HG03064 (cell line): ENCODE measurements at regions not wholly inside any gene's neighbourhood (a gene's known extent, or its start where the extent isn't known, plus 50 kb on each side); places are given as distances from the start of the nearest gene placed in this dataset.

Experiments used
- ATAC-seq: cut with Tn5 transposase; IDR thresholded peaks from one replicate; pipeline ENCODE4 v1.9.1; 2021; ENCODE audit warnings: low read depth; ENCODE audit not compliant: unreplicated experiment

DNA sequence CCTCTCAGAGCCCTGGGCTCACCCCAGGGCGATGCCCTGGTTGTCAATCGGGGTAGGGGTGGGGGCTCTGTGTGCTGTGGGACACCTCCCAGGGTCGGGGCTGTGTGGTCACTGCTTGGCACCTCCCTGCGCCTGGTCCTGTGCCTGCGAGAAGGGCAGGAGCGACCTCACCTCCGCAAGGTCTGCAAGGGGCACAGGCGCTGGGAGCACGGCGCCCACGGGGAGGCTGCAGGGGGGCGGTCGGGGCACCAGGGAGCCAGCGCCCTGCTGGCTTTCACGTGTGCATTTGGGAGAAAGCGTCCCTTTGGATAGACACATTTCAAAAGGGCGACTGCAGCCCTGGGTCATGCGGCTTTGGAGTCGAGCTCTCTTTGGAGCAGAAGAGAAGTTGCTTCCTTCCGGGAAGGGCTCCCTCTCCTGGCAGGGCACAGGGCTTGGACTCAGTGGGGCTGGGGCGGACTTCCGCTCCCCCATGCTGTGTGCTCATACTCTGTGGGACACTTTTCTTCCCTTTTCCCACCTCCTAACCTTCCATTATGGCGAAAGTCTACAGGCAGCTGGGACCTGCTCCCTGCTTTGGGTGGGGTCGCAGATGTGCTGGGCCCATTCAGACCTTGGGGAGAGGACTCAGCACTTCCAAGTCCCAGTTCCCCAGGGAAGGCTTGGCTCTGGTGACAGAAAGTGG is 52.9 kb upstream of the SLC28A3 start:
- ATAC-seq, result no peak

DNA sequence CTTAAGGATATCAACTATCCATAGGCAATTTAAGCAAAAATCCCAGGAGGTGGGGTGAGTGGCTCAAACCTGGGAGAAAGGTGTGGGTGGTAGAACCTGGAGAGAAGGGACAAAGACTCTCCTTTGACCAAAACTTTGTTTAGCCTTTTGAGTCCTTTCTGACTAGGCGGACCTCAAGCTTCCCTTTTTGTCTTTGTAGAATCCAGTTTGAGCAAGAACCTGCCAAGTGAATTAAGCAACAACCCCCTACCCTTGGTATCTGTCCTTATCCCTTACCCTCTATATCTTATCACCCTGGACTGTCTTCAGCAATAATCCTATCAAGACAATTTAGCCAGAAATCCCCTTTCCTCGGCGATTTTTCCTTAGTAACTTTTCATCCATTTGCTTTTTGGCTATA is 53.5 kb upstream of the SLC28A3 start:
- ATAC-seq, result no peak

DNA sequence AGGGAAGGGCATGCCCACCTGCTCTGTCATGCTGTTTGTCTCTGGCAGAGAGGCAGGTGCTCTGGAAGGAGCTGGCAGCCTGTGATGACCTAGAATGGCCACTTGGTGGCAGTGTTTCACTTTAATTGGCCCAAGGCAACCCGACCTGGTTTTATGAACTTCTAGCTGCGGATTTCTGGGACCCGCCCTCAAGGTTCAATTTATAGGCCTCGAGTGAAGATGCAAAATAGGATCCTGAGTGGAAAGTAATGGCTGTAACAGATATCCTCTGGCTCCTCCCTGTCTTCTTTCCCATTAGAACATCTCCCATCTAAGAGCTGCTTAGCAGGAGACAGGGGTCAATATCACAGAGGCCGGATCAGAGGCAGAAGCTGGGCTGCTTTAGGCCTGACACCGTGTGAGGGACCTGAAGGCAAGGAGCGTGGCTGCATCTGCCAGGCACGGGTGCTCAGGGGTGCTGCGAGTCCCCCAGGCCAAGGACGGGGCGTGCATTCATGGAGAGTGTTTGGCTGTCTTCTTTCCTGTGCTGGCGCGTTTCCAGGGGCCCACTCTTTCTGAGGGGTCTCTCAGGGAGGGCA is 56.7 kb upstream of the SLC28A3 start:
- ATAC-seq, result no peak

DNA sequence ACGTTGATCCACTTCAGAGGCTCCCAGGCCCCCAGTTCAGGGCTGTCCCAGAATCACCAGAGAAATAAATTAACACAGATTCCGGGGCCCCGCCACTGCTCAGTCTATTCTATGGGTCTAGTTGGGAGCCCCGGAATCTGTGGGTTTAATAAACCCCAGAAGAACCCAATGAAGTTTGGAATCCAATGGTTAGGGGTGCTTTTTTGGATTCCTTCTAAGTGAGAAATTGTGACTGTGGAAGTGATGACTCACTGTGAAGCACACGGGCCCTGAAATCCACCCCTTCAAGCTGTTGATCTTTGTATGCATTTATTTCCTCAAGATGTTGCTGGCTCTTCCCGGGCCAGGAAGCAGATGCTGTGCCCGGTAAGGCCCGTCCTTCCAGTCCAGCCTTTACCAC is 57.3 kb upstream of the SLC28A3 start:
- no peak for ATAC-seq

DNA sequence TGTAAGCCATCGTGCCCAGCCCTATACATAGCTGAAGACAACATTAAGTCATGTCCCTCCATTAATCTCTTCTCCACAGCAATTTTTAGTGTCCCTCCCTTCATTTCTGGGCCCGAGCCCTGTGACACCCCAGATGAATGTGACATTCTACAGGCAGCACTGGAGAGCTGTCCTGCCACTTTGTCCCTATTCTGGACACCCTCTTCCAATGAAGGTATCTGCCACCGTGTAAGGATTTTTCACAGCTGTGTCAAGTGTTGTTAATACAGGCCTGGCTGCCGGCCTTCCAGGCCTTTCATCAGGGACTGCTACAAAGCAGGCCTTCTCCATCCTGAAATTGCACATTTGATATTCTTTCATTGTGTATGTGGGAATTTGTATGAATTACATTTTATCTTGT is 62.0 kb upstream of the SLC28A3 start:
- no peak for ATAC-seq

DNA sequence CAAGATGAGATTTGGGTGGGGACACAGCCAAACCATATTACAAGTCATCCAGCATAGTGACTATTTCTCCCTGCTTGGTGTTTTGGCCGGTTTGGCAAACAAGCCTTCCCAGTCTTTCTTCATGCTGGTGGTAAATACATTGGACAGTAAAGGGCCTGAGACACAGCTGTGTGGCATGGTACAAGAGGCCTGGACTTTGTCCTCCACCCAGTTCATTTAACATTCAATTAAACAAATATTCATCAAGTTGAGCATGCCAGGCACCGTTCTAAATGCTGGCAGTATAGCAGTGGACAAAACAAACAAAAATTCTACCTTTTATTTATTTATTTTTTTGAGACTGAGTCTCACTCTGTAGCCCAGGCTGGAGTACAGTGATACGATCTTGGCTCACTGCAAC is 62.7 kb upstream of the SLC28A3 start:
- ATAC-seq, result no peak

DNA sequence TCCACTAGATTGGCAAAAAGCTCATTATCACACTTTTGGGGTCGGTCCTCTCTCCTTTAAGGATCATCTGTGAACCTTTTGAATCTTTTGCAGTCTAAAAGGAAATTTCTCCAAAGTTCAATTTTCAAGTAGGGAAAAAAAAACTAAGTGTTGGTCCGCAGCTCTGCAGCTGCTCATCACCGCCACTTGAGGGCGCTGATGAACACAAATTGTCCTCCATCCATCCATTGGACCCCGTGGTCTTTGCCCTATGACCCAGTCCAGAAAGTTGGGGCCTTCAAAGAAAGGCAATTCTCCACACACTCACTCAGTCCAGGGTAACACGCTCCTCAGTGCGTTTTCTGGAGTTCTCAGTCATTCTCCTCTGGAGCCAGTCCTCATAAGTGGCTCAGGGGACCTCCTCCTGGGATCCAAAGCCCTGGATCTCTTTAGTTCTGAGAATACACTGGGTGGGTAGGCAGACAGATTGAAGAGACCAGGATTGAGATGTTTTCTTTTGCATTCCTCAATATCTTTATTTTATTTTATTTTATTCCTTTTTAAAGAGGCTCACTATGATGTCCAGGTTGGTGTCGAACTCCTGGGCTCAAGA is 63.6 kb upstream of the SLC28A3 start:
- no peak for ATAC-seq

DNA sequence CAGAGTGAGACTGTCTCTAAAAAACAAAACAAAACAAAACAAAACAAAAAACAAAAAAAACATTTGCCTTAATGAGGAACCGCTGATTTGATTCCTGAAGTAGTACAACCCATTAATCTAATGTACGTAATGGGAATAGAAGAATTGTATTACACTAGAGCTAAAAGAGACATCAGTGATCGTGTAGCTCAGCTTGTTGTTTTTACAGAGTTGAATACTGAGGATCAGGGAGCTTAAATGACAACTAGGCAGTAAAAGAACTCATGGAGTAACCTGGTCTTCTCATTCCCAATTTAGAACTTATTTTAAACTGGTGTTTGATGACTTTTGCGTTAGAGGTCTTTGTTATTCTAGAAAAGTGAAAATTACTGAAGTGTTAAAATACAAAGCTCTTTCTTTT is 65.1 kb upstream of the SLC28A3 start:
- no peak for ATAC-seq

DNA sequence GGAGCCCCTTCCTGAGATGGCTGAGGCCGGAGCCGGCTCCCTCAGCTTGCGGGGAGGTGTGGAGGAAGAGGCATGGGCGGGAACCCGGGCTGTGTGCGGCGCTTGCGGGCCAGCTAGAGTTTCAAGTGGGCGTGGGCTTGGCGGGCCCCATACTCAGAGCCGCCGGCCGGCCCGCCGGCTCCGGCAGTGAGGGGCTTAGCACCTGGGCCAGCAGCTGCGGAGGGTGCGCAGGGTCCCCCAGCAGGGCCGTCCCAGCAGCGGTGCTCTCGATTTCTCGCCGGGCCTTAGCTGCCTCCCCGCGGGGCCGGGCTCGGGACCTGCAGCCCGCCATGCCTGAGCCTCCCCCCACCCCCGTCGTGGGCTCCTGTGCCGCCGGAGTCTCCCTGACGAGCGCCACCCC is 67.9 kb upstream of the SLC28A3 start:
- ATAC-seq, result no peak

DNA sequence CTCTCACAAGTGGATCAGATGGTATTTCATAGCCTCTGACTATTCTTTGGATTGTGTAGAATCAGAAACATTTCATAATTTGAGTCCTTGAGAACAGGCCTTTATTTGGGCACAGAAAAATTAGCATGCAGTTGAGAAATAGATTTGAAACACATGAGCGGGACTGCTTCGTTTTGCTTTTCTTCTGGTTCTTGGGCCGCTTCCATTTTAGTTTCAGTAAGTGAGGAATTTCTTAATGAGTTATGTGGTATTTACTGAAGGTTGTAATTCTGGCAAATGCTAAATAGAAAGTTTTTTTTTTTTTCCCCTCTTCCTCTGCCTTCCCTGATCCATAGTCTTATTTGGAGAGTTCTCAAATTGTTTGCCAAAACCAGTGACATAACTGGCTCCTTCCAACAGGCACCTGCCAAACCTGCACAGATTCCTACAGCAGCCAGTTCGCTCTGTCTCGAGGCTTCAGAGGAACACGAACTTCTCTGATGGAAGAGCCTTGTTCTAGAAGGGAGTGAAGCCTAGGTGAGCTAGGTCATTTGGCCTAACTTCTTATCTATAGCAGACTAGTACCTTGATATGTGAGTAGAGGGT is 71.2 kb upstream of the SLC28A3 start:
- ATAC-seq, result no peak

DNA sequence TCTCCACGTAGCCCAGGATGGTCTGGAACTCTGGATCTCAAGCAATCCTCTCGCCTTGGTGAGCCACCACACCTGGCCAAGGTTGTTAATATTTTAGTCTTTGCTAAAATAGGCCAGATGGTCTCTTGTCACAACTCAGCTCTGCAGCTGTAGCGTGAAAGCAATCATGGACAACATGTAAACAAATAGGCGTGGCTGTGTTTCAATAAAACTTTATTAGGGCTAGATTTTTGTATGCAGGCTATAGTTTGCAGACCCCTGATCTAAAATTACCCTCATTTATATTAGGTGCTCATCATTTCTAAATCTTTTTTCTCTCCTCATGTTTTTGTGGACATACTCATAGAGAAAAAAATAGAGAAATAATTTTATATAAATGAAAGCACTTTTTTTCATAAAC is 72.1 kb upstream of the SLC28A3 start:
- ATAC-seq, result no peak

DNA sequence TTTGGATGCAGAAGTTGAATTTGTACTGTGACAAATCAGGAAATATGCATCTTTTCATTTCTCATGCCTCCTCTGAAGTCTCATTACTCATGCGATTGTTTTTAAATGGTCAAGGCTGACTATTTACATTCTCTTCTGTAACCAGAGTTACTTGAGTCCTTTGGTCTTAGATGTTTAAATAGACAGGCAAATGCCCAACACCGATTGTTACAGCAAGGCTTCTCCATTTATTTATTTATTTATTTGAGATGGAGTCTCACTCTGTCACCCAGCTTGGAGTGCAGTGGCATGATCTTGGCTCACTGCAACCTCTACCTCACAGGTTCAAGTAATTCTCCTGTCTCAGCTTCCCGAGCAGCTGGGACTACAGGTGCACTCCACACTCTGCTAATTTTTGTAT is 72.7 kb upstream of the SLC28A3 start:
- ATAC-seq, result no peak

DNA sequence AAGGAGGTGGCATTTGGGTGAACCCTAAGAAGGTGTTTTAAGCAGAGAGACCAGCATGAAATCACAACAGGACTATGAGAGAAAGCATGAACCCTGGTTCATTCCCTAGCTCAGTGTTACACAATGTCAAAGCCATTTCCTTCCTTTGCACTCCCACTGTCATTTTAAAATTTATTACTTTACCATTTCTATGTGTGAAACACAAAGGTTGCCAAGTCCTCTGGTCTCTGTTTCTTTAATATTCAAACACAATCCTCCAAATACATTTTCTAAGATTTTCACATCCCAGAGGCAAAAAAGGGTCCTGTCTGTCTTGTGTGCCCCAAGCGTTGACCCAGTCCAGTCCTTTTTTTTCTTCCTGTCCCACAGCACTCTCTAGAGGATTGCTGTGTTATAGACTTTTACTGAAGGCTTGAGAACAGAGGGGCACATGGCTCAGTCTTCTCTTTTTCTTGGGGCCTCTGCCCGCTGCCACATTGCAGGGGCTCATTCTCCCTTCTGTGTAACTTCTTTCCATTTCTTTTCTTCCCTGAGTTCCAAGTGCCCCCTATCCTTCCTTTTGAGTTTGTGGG is 78.6 kb upstream of the SLC28A3 start:
- no peak for ATAC-seq

DNA sequence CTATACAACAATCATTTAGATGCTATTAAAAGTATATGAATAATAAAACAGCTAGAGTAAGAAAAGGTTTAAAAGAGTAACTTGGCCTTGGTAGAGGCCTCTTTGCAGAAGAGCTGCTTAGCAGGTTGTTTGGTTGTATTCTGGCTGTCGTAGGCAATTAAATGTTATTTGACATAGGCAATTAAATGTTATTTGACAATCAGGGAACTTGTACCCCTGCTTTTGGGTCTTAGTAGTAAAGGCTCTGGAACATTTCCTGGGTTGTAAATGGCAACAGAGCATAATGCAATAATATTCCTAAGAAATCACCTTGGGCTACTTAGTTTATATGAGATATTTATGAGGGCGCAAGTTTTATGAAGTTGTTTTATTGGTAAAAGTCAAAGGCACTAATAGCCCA is 84.4 kb upstream of the SLC28A3 start:
- no peak for ATAC-seq

DNA sequence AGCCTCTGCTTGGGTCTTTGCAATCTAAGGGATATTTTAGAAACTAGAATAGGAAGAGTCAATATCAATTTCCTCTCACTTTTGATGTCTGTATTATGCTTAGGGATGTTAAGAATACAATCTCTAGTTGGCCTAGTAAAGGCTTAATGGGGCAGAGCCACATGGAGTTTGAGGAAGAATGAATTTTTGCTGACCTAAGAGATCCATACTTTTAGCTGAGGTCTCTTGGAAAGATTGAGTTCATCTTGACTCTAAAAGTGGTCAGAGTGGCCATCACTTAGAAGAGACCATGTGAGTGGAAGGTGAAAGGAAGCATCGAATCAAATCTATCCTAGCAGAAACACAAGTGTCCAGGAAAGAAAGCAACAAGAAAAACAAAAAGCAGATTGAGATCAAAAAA is 92.2 kb upstream of the SLC28A3 start:
- no peak for ATAC-seq

DNA sequence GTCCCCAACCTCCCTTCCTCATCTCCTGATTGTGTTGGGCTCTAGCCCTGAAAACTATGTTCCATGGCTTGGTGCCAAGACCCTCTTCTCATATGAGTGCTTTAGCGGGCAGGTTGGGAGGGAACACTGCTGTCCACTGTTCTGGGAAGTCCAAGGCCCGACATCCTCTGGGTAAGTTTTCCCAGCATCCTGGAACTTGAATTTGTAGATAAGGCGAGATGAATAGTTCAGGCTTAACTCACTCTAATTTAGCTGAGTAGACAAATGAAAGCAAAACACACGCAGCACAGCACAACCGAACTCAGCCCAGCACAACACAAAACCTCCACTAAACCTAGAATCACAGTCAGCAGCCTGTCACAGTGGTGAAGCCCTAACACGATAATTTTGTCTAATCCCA is 95.3 kb upstream of the SLC28A3 start:
- ATAC-seq, result no peak

DNA sequence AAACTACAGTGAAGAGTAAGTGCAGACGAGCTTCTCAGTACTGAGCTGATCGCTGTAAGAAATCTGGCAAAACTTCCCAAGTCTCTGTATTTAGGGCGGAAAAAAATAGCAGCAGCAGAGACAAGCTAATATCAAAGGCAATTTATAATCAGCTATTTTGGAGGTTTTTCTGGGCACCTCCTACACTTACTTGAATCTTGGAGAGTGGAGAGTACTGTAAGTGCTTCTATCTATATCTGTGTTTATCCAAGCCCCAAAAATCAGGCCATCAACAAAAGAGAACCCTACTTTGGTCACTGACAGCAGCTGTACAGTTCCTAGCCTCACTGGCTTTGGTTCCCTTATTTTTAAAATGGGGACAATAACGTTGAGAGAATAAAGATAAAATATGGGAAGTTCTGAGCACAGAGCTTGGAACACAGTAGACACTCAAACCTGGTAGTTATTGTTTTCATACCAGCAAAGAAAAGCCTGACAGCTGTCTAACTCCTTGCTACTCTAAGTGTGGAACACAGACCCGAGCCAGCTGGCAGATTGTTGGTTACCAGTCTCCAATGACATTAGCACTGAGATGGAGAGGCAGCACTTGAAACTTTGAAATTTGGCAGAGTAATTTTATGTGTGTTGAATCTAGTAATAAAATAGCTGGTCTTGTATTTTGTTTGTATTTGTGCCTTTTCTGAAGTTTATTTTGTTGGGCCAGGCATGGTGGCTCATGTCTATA is 96.0 kb upstream of the SLC28A3 start:
- no peak for ATAC-seq

DNA sequence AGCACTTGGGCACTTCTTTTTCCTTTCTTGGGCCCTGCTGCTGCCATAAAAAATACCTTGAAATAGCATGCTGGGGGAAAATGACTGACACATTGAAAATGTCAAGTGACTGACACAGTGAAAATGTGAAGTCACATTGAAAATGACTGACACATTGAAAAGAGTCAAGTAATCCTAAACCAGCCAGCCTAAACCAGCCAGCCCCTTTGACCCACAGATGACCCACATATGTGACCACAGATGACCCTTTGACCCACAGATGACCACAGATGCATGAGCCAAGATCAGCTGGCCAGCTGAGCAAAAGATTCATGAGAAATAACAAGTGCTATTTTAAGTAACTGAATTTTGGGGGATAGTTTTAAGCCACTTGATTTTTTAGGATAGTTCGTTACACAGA is 97.8 kb upstream of the SLC28A3 start:
- ATAC-seq, result no peak

DNA sequence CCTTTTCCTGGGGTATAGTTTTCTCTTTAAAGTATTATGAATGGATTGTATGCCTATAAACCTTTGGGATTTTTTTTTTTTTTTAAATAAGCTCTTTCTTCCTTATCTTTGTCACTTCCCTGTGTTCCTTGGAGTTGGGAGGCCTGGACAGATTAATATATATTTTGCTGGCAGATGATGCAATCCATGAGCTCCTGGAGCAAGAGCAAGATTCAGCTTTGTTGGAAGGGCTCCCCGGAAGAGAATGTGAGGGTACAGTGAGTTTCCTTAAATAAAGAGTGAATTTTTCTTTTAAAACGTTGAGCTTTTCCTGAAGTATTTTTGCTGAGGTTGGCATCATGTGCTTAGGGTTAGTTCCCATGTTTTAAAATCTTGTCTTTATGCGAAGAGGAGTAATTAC is 98.7 kb upstream of the SLC28A3 start:
- no peak for ATAC-seq

DNA sequence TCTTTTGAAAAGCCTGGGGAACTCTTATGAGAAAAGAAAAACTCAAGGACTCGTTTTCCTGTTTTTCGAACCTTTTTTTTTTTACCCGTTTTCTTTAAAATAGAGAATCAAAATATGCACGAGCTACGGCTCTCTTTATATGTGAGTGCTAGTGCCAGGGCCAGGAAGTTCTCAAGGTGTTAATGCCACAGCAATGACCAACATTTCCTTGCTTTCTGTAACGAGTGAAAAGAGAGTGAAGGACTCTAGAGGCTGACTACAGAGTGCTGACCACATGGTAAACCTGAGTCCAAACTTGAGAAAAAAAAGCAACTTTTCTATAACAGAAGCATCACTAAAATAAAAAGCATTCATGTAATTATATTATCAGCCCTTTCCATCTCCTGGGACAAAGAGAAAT is 102.2 kb upstream of the SLC28A3 start:
- ATAC-seq, result no peak

DNA sequence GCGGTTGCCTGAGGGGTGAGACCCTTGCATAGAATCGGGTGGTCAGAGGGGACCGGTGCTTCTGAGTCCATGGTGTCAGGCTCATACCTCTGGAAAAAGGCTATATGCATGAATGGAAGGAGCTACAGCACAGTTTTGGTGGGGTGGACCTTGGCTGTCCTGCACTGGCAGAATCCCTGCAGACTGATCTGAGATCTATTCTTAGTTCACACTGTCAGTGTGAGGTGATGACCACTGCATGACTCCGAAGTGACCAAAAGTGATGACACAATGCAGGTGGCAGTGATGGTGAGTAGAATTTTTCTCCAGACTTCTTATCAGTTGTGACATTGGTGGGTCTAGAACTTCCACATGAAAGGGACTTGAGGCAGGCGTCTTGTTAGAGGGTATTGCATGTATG is 105.2 kb upstream of the SLC28A3 start:
- ATAC-seq, result no peak
